ENCODE measurements at regions not wholly inside any gene's neighbourhood (a gene's known extent, or its start where the extent isn't known, plus 50 kb on each side); places are given as distances from the start of the nearest gene placed in this dataset. TPM values are rescaled to one million over a fixed set of nuclear protein-coding genes. Genes with fewer than 3 reads are reported as not detected.

DNA sequence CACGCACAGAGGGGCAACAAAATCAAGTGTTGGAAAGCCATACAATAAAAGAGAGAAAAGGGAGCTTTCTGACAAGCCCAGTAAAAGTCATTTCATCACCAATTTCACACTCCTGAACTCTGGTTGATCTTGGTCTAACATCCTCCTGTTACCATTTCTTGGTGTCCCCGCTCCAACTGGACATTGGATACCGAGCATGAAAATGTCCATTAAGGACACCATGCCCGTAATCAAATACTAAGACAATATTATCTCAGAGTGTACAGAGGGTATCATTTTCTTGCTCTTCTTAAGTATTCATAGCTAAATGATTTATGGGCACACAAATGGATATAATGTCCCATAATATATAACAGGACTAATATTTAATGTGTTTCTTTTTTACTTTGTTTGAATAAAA is 218.9 kb downstream of the EPHA4 start:
- ATAC-seq (ENCODE audit: low FRiP score): no peak
- TF ChIP-seq, protein P1, sequence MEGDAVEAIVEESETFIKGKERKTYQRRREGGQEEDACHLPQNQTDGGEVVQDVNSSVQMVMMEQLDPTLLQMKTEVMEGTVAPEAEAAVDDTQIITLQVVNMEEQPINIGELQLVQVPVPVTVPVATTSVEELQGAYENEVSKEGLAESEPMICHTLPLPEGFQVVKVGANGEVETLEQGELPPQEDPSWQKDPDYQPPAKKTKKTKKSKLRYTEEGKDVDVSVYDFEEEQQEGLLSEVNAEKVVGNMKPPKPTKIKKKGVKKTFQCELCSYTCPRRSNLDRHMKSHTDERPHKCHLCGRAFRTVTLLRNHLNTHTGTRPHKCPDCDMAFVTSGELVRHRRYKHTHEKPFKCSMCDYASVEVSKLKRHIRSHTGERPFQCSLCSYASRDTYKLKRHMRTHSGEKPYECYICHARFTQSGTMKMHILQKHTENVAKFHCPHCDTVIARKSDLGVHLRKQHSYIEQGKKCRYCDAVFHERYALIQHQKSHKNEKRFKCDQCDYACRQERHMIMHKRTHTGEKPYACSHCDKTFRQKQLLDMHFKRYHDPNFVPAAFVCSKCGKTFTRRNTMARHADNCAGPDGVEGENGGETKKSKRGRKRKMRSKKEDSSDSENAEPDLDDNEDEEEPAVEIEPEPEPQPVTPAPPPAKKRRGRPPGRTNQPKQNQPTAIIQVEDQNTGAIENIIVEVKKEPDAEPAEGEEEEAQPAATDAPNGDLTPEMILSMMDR (IDR thresholded peaks at IDR 0.05): no peak

DNA sequence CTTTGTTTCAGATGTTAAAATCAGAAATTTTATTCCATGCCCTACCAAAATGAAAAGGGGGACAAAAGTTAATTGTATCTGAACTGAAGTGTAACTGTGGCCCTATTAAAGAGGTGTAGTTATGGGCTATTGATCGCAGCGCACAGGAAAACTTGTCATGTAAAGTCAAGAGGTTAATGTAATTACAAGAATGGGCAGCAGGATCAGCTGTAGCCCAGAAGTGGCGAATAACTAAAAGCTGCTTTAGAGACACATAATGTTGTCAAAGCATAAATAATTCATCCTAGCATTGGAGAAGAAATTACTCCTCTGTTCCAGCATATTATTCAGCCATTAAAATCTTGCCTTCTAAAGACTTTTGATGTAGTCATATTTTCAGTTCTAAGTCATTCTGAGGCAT is 211.8 kb downstream of the EPHA4 start:
- TF ChIP-seq, protein P1 (IDR thresholded peaks at IDR 0.05): no peak
- ATAC-seq (ENCODE audit: low FRiP score) (no peak), DNase-seq (ENCODE audit: low spot score) (no peak)

More for the DNA sequence above, 218.9 kb downstream of the EPHA4 start:
- DNase-seq (ENCODE audit: low spot score): no peak

DNA sequence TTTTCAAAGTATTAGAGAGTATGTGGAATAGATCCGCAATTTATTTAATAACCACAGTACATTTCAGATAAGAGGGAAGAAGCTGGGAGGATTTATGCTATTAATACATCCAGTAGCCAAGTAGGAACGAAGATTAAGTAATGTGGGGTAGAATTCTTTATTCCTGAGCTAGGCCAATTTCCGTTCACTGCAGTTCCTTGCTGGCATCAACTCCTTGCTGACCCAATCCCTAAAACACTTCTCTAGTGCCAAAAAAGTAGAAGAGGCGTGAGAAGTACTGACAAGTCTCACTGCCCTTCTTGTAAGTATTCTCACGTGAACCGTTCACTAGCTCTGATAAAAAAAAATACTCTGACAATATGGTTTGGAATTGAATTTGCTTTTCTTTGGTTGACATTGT is 211.4 kb downstream of the EPHA4 start:
- TF ChIP-seq, protein P1 (IDR thresholded peaks at IDR 0.05): no peak
- no peak for ATAC-seq (ENCODE audit: low FRiP score)
- DNase-seq (ENCODE audit: low spot score): no peak

DNA sequence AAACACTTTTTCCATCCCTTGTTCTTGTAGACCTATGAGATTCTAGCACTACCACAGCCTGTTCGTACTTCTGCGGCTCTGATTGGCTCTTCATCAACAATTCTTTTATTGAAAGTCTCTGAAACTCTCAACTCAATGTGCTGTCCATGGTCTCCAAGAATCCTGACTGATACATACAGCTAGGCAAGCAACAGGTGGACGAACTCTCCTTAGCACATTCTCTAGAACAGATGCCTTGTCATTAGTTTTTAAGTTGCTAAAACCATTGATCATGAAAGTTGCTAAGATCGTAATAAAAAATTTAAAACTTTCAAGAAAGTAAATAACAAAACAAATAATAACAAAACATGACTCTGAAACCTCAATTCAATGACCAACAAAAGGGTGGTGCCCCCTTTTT is 210.5 kb downstream of the EPHA4 start:
- DNase-seq (ENCODE audit: low spot score) (no peak), ATAC-seq (ENCODE audit: low FRiP score) (no peak)
- TF ChIP-seq, protein P1 (IDR thresholded peaks at IDR 0.05): no peak

DNA sequence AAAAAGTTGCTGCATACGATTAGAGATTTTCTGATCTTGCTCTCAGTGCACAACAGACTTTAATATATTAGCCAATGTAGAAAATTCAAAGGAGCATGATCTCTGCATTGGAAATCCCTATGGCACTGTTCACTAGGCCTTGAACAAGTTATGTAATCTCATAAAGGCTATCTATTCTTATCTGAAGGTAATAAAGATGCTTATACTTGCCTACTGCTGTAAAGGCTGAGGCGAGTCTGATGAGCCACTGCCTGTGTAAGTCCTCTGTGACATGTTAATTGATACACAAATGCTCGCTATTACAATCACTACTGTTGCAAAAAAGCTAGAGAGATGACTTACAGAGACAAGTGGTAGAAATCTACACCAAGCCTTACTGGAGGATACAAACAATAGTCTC is 207.4 kb downstream of the EPHA4 start:
- TF ChIP-seq, protein P1 (IDR thresholded peaks at IDR 0.05): no peak
- ATAC-seq (ENCODE audit: low FRiP score): no peak
- no peak for DNase-seq (ENCODE audit: low spot score)

Small RNAs in the stretch of these regions (small RNA-seq; reads per million reads assigned to genes)
- gene AC011233.1 (not detected), gene MIR4268 (not detected)

Measured in omental fat pad (tissue), 3 donors.